Loucy (cell line): ENCODE measurements at regions not wholly inside any gene's neighbourhood (a gene's known extent, or its start where the extent isn't known, plus 50 kb on each side); places are given as distances from the start of the nearest gene placed in this dataset.

Source experiments
- CTCF ChIP-seq: fragments of 200-600 bp; sonication (generic); conservative IDR thresholded peaks from 2 replicates; pipeline ENCODE4 v1.5.1; 2014; ENCODE audit warnings: mild to moderate bottlenecking, antibody characterized with exemption, low read length
- EZH2phosphoT487 ChIP-seq: fragments of 200-600 bp; IDR thresholded peaks from 2 replicates; pipeline ENCODE4 v1.6.1; 2018; ENCODE audit warnings: antibody characterized with exemption, mild to moderate bottlenecking, moderate library complexity, borderline replicate concordance

- TF ChIP-seq CTCF: no peak
- no peak for TF ChIP-seq EZH2phosphoT487
Measured at GRCh38 chr2:128568106-128568505, 249.4 kb upstream of the HS6ST1 start.
